NB4 (cell line): ENCODE measurements at regions not wholly inside any gene's neighbourhood (a gene's known extent, or its start where the extent isn't known, plus 50 kb on each side); places are given as distances from the start of the nearest gene placed in this dataset.

Experiments
- DNase-seq: peaks from one replicate; pipeline ENCODE4 v3.0.0; 2010; ENCODE audit warnings: low read depth
- H3K4me3 ChIP-seq: one replicate; pipeline ENCODE4 v1.5.1; 2011; ENCODE audit warnings: mild to moderate bottlenecking, low read depth, low read length, moderate library complexity
- MYC ChIP-seq: IDR thresholded peaks from 2 replicates; pipeline ENCODE4 v1.6.1; 2011; ENCODE audit warnings: low read depth, low read length
- POLR2A ChIP-seq: IDR thresholded peaks from 2 replicates; pipeline ENCODE4 v1.6.1; 2011; ENCODE audit warnings: mild to moderate bottlenecking; ENCODE audit not compliant: insufficient read length; ENCODE audit errors: extremely low read depth
- TF ChIP-seq, protein P1 (sequence below): IDR thresholded peaks from one replicate; pipeline ENCODE4 v1.5.1; 2012; ENCODE audit warnings: low read depth, low read length
- TF ChIP-seq, protein P2 (sequence below): IDR thresholded peaks from 2 replicates; pipeline ENCODE4 v1.6.1; 2011; ENCODE audit warnings: low read depth, low read length

DNA sequence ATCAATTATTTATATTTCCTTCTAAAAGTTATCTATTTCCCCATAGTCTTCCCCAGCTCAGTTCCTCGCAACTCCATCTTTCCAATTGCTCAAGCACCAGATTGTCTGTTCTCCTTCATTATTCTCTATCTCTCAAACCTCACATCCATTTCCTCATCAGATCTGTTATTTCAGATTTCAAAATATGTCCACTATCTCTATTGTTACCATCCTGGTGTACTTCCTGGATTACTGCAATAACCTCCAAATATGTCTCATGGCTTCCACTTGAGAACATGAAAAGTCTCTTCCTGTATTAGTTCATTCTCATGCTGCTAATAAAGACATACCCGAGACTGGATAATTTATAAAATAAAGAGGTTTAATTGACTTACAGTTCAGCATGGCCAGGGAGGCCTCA lies 641.7 kb upstream of the ZEB2 start:
- TF ChIP-seq, protein P1, sequence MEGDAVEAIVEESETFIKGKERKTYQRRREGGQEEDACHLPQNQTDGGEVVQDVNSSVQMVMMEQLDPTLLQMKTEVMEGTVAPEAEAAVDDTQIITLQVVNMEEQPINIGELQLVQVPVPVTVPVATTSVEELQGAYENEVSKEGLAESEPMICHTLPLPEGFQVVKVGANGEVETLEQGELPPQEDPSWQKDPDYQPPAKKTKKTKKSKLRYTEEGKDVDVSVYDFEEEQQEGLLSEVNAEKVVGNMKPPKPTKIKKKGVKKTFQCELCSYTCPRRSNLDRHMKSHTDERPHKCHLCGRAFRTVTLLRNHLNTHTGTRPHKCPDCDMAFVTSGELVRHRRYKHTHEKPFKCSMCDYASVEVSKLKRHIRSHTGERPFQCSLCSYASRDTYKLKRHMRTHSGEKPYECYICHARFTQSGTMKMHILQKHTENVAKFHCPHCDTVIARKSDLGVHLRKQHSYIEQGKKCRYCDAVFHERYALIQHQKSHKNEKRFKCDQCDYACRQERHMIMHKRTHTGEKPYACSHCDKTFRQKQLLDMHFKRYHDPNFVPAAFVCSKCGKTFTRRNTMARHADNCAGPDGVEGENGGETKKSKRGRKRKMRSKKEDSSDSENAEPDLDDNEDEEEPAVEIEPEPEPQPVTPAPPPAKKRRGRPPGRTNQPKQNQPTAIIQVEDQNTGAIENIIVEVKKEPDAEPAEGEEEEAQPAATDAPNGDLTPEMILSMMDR = no peak
- no peak for TF ChIP-seq MYC
- TF ChIP-seq, protein P2, sequence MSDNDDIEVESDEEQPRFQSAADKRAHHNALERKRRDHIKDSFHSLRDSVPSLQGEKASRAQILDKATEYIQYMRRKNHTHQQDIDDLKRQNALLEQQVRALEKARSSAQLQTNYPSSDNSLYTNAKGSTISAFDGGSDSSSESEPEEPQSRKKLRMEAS = no peak
- no peak for TF ChIP-seq POLR2A
- no peak overlapping the region for H3K4me3 ChIP-seq
- no peak for DNase-seq

DNA sequence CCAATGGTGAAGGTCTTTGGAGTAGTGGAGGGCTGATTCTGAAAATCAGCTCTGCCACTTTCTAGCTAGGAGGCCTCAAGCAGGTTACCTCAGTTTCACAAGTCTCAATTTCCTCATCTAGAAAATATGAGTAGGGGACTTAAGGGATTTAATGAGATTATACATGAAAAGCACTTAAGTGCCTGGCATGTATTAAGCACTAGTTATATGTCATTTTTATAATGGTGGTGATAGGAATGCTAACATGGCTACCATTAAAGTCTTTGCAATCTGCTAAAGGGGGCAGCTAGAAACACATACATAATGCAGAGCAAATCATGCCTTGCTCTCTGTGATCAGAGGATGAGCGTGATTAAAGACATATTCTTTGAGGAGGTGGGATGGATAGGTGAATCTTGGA lies 640.9 kb upstream of the ZEB2 start:
- no peak overlapping the region for H3K4me3 ChIP-seq
- TF ChIP-seq MYC = no peak
- no peak for DNase-seq

DNA sequence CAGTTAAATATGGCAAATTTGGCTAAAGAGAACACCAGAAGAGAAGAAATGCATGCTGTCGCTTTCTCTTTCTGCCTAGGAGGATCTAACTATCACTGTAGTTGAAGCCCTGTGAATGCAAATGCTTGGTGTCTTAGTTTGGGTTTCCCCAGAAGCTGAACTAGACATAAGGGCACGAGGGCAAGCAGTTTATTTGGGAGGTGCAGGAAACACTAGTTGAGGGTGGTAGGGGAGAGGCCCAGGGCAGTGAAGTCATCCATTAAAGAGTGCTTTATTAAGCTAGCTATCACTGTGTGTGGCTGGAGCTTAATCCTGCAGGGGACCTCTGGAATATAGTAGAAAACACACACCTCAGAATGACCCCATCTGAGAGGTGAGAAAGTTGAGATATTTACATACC lies 639.8 kb upstream of the ZEB2 start:
- DNase-seq = no peak
- TF ChIP-seq, protein P1 = no peak
- TF ChIP-seq MYC (no peak), POLR2A (no peak)
- TF ChIP-seq, protein P2 = no peak
- no peak overlapping the region for H3K4me3 ChIP-seq

DNA sequence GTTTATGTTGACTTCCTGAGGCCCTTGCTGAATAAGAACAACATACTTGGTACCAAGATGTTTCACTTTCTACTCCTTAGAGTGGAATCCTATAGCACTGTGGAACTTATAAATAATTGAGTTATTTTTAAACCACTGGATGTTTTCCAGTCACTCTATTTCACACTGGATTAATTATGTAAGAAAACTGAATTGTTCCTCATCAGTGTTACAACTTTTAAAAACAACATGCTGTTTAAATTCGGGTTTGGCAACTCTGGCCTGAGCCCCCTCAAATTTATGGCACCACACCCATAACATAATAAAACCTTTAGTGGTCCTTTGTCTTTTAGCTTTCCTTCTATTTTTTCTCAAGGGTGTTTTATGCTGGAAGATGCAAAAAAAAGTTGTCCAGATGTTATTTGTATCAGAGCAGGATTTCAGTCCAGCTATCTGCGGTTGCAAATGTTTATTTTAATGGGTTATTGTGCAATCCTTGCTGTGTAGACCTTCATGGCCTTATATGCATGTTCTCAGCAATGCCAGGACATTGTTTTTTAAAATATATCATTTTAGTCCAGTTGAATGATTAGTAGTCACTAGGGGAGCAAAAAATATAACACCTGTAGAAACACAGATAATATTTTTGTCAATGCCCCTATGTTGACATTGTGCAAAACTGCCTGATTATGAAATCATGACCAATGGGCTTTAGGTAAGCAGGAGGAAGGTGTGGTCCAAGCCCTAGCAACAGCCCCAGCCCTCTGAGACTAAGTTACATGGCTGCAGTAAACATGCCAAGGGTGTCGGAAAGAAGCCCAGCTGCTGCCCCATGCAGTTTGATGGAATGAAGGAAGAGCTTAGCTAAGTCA lies 638.0 kb upstream of the ZEB2 start:
- DNase-seq = peak; percentile 70
- TF ChIP-seq POLR2A (no peak), MYC (0 out of 2 replicates have a peak, but pooled peaks have one; percentile 18)
- TF ChIP-seq, protein P2 = no peak
- H3K4me3 ChIP-seq = no peak overlapping the region

DNA sequence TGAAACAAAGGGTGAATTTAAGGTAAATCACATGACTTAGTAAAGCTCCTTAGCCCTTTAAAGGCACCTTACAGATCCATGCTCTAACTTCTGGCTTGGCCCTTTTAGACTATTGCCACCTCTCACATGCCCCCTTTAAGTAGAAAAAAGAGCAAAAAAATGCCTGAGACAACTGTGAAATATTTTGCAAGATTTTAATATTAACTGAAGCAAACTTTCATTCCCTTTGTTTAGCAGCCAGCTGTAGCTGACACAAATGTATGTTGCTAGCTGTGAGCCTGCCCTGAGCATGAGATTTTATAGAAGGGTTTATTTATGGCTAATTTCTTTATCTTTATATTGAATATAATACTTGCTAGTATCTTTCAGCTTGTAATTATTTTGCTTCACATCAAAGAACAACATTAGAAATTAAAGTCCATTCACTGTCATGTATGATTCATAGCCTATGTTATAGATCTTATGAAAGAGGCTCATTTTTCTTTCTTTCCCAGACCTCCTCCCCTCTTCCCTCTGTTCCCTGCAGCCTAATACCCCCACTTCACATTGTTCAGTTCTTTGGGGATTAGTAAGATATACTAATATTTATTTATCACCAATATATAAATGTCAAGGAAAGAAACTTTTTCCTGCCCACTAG lies 637.2 kb upstream of the ZEB2 start:
- no peak for DNase-seq
- TF ChIP-seq POLR2A (no peak), MYC (no peak)
- TF ChIP-seq, protein P1 = no peak
- TF ChIP-seq, protein P2 = no peak
- H3K4me3 ChIP-seq = no peak overlapping the region

DNA sequence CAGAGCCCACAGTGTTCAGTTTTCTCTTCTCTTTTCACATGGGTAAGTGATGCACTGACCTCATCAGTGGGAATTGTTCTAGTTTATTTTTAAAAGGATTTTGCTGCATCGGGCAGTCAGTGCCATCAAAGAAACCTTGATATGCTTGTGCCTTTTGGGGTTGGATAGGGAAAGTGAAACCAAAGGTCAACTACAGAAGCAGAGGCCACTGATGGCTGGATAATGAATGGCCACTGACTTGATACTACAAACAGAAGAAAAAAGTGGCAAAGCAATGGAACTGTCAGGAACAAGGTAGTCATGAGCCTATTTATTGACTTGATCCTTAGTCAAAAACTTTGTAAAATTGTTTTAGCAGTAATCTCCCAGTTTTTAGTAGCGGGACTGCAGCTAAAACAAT lies 636.3 kb upstream of the ZEB2 start:
- TF ChIP-seq, protein P2 = no peak
- no peak for TF ChIP-seq MYC
- no peak for TF ChIP-seq POLR2A
- TF ChIP-seq, protein P1 = no peak
- no peak for DNase-seq
- H3K4me3 ChIP-seq = no peak overlapping the region
